Myocyte (in vitro differentiated cells): ENCODE measurements at regions not wholly inside any gene's neighbourhood (a gene's known extent, or its start where the extent isn't known, plus 50 kb on each side); places are given as distances from the start of the nearest gene placed in this dataset.
"Not testable (repeated sequence)": the region's sequence is repeated elsewhere in the genome, so short reads cannot be mapped to it uniquely, and the experiment has no call there.

Source experiments
- DNase-seq: peaks from one replicate; pipeline ENCODE4 v3.0.0-alpha.2; 2012; ENCODE audit warnings: low read depth

DNA sequence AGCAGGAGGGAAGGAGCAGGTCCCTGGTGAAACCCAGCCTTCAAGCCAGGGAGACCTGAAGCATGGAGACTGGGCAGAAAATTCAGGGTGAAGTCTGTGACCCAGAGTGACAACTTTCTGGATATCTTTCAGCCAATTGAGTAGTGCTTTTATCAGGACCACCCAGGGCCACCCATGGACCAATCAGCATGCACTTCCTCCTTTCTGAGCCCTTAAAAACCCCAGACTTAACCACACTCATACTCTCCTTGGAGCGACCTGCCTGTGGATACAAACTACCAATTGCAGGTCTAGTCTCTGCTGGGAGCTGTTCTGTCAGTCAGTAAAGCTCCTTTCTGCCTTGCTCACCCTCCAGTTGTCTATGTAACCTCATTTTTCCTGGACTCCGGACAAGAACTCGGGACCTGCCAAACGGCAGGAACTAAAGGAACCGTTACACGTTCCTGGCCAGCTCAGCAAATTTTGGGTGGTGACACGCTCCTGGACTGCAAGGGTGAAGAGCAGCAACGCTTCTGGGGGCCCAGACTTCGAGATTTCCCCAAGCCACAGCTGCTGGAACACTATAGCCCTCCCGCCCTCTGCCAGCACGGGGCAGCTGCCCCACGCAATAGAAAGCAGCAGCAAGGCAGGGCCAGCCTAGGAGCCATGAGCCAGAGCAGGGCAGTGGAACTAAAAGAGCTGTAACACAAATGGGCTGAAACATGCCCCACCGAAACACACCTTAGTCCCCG, 1183.4 kb downstream of the AMY1C start:
- no peak for DNase-seq

DNA sequence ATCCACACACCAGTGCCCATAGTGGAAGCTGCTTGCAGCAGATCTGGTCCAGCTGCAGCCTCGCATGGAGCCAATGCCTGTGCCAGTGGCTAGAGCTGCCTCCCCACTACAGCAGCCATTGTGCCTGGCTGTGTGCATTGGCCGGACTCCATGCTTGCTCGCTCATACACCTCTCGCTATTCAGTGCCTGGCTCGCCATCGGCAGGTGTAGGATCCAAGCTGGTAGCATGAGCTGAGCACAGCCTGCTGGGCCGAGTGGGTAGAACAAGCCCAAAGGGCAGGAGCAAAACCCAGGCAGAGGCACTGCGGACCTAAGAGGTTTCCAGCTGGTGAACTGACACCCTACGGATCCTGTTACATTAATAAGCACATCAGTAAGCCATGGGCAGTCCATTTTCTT, 1184.1 kb downstream of the AMY1C start:
- no peak for DNase-seq

DNA sequence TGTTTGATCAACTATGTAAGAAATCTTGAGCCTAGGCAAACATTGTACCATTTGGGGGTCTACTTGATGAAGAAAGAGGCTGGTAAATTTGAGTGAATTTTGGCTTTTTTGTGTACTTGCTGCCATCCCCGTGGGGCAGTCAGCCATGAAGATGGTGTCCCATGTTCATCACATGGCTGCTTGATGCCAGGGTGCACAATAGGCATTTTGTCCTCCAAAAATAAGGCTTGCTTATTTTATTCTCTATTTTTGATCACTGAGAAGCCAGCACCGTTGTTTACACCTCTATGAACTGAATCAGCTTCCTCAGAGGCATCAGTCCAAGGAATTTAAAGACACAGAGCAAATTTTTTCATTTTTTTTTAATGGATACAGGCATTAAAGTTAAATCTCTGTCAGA, 1195.7 kb downstream of the AMY1C start:
- DNase-seq: no peak

DNA sequence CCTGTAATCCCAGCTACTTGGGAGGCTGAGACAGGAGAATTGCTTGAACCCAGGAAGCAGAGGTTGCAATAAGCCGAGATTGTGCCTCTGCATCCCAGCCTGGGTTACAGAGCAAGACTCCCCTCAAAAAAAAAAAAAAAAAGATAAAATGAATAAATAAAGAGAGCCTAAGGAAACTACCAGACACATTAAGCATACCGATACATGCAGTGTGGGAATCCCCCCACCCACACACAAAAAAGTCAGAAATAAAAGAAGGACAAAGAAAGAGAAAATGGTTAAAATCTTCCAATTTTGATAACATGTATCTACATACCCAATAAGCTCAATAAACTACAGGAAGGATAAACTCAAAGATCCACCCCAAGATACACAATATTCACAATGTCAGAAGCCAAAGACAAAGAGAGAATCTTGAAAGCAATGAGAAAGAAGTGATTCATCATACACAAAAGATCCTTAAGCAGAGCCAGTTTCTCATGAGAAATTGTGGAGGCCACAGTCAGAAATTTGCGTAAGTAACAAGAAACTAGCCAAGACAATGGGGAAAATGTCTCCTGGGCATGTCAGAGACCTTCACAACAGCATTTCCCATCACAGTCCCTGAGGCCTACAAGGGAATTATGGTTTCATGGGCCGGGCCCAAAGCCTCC, 1197.0 kb downstream of the AMY1C start:
- no peak for DNase-seq

DNA sequence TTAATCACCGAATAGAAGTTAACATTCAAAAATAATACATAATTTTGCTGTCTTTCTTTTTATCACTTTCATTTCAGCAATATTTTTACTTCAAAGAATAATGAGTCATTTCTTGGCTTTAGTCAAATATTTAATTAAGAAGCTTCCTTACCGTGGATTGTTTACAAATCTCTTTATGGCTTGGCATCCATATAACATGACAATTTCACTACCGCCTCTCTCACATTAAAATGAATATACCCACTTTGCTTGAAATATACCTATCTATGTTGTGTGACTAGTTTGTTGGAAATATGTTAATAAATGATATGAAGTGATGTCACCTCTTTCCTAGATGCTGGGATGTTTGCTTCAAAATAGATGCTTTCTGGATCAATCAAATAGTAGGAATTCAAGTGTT, 1203.9 kb downstream of the AMY1C start:
- DNase-seq: no peak

DNA sequence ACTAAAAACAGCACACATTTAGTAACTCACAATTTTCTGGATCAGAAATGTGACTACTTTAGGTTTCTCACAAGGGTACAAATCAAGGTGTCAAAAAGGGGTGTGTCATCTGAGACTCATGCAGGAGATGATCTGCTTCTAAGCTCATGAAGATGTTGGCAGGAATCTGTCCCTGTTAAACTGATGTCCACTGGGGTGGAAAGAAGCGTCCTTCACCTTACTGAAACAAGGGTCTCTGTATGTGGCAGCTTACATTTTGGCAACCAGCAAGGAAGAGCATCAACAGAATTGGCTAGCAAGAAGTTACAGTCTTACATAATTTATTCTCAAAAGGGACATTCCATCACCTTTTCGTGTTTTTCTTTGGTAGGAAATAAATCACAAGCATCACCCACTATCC, 1223.8 kb downstream of the AMY1C start:
- DNase-seq: no peak

DNA sequence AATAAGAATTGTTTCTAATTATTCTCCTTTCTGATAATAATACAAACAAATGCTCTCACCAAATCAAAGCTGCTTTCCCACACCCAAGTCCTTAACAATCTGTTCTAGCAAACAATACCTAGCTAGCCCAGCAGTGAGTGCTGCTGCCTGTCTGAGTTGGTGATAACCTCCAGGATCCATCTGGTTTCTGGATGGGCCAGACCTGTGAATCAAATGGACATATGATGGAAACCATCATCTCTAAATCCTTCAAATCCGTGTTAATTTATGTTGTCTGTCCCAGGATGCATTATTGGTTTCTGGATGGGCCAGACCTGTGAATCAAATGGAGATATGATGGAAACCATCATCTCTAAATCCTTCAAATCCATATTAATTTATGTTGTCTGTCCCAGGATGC, 1230.0 kb downstream of the AMY1C start:
- no peak for DNase-seq

DNA sequence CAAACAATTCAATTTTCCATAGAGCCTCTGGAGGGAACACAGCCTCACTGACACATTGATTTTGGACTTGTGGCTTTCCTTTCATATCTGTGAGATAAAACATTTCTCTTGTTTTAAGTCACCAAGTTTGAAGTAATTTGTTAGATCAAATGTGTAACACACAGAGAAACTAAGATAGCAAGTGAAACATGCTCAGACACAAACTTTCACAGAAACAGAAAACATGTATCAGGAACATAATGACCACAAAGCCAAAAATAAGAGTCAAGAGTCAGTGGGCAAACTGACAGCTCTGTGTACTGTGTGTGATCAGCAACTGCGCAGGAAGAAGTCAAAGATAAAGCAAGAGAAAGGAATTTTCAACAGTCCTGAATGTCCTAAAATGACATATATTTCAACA, 1237.5 kb downstream of the AMY1C start:
- no peak for DNase-seq

DNA sequence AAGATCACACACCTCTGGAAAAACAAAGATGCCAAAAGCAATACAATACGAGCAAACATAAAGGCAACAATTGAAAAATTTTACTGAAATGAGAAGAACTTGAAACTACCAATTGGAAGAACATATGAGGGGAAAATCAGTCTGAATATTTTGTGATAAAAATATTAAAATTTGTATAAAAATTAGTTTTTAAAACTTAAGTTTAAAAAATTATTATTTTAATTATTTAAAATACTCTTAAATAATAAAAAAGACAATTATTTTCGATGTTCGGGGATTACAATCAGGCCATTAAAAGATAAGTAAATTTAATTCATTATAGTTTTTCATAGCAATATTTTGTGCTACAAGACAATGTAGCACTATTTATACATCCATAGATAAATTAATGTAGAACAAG, 1239.3 kb downstream of the AMY1C start:
- no peak for DNase-seq

DNA sequence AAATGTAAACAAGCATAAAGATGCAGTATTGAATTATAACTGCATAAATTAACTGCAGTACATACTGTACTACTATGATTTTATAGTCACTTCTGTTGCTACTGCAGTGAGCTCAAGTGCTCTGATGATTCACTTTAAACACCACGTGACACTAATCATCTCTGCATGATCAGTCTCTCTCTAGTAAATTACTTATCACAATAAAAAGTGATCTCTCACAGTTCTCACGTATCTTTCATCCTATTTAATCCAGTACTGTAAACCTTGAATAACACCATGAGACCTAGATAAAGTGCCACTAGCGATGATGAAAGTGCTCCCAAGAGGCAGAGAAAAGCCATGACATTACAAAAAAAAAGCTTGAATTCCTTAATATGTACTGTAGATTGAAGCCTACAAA, 1242.0 kb downstream of the AMY1C start:
- DNase-seq: no peak

DNA sequence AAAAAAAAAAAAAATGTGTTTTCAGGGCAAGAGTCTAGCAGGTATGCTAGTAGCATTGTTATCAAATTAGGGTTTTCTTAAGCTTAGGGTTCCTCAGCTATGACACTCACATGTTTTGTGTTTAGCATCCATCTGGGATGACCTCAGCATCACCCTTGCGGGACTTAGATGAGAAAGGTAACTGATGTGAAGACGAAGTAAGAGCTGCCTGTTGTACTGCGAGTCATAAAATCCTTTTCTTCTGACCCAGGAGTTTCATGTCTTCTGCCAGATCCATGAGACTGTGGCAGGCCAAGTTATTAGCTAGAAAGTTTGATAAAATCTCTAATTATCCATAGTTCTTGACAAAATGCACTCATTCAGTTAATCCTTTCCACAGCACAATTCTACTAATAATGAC, 1251.1 kb downstream of the AMY1C start:
- no peak for DNase-seq

DNA sequence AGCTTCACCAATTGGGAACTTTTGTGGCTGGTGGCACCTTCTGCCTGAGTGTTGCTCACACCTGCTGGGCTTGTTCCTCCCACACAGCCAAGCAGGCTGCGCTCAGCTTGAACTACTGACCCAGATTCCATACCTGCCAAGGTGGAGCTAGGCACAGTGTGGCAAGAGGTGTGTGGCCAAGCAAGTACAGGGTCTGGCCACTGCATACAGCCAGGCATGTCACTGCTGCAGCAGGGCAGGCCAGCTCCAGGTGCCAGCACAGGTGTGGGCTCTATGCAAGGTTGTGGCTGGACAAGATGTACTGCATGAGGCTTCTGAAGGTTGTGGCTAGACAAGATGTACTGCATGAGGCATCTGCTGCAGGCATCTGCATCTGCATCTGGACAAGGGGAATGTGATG, 1254.8 kb downstream of the AMY1C start:
- no peak for DNase-seq

DNA sequence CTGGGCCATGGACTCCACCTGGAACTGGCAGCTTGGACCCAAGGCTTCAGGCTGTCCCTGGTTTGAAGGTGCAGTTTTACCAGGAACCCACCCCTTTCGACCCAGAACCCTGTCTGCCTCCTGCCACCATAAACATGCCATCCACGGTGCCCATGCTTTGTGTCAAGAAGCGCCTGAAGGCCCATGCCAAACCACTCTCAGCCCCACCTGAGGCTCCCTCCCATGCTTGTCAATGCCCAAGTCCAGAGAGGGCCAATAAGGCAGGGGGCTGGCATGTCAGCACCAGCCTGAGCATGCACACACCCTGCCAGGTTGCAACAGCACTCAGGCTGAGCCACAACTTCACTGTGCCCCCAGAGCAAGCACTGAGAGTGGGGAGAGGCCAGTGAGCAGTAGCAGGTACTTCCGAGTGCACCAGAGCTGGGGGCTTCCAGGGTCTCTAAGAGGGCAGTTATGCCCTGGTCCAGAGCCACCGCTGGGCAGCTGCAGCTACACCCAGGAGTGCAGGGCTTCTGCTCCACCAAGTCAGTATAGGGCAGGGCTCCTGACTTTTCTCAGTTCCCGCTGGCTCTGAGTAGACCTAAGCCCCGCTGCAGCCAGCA, 1256.0 kb downstream of the AMY1C start:
- DNase-seq: no peak

DNA sequence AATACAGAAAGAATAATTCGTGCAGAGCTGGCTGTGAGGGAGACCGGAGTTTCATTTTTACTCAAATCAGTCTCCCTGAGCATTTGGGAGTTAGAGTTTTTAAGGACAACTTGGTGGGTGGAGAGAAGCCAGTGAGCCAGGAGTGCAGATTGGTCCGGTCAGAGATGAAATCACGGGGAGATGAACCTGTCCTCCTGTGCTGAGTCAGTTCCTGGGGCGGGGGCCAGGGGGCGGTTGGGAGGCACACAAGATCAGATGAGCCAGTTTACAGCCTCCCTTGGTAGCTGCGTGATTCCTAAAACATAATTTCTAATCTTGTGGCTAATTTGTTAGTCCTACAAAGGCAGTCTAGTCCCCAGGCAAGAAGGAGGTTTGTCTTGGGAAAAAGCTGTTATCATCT, 1267.9 kb downstream of the AMY1C start:
- no peak for DNase-seq

DNA sequence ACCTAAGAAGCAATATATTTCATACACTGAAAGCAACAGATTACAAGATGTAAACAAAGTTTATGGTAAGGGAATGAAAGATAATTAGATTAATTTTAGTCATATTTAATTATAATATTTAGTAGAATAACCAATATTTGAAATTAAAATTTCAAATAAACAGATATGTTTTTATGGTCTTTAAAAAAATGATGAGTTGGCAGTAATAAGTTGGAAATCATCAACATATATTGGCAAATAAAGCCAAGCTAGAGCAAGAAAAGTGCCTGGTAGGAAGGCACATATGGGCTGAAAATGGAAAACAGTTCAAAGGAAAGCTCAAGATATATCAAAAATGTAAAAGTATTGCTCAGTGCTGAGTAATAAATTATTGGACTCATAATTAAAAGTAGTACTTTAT, 1274.0 kb downstream of the AMY1C start:
- DNase-seq: no peak

DNA sequence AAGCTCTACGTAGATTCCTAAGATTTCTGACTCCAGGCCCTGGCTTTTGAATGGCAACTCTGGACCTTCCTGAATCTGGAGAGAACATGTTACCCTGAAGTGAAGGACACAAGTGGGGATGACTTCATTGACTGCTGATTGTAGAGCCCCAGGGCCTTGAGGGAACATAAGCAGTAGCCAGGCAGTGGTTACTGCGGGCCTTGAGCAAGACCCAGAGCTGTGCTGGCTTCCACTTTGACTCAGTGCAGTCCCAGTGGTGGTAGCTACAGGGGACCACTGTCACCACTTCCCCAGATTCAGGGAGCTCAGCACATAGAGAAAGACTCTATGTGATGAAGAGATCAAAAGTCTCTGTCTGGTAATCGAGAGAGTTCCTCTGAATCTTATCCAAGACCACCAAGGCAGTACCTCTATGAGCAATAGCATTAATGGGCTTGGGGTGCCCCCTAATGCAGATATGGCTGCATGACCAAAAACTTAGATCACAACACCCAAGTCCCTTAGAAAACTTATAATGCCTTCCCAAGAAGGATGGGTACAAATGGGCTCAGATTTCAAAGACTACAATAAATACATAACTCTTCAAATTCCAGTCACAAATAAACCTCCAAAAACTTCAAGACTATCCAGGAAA, 1278.3 kb downstream of the AMY1C start:
- DNase-seq: no peak

DNA sequence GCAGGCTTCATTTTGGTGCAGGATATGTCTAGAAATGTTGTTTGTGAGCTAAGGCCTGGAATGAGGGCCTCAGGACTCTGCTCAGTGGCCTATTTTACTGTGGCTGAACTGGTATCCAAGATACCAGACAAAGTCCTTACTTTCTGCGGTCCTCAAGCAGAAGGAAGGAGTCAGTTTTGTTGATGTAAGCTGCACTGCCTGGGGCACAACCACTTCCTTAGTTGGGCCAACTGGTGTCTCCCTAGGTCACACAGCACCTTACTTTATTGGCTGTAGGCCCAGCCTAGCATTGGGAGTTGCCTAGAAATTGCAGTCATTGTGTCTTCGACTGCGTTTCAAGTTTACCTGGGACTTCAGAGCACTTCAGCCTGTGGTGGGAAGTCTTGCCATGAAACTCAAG, 1322.7 kb downstream of the AMY1C start:
- DNase-seq: no peak

DNA sequence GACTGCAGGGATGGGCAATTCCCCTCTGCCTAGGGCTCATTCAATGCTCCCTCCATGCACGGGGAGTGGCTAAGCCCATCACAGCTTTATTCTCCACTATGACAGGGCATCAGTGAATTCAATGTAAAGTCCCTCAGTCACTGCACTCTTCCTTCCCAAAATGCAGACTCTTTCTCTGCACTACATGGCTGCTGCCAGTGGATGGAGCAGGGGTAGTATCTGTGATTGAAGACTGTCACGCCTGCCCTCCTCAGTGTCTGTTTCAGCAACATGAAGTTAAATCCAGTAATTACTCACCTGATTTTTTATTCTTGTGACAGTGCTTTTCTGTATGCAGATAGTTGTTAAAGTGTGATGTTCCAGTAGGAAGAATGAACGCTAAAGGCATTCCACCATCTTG, 1323.2 kb downstream of the AMY1C start:
- no peak for DNase-seq

DNA sequence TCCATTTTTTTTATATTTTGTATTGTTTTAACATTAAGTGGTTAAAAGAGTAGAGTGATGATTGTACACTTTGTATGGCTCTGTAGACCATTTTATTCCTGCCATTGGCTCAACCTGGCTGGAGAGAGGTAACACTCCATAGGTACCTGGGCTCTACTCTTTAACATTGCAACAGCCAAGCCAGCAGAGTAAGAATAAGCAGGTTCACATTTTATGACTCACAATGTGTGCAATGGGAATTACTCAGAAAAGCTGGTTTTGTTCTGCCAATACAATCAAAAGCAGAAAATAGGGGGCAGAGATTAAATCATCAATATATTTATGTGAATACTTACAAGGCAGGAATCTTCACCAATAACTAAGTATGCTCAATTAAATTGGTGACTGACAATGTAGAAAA, 1324.0 kb downstream of the AMY1C start:
- DNase-seq: no peak

DNA sequence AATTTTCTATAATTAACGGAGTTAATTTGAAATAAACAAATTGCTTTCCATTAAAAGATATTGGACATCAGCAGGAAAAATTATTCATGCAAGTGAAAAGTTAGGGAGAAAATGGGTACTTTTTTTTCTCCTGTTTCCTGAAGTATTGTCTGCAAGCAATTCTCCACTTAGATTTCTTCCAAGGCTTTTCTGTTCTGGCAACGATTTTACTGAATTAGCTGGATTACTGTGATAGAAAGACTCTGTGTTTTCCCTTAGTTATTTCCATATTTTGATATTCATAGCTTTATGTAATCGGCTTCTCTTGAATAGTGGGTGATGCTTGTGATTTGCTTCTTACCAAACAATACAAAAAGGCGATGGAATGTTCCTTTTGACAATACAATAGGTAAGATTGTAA, 1333.9 kb downstream of the AMY1C start:
- no peak for DNase-seq

DNA sequence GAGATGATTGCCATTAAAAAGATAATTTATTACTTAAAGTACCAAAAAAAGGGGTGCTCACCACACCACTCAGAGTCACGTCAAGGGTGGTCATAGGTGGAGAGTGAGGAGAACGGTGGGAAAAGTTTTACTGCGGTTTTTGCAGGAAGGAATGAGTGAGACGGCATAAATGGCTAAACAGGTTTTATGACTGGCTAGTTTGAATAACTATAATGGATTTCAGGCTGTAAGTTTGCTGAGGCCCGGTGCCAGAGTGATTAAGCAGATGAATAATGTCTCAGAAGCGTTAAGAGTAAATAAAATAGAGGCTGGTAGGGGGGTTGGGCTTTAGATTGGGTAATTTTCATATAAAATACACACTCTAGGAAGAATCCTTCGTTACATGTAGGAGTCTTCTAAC, 1337.8 kb downstream of the AMY1C start:
- DNase-seq: no peak

DNA sequence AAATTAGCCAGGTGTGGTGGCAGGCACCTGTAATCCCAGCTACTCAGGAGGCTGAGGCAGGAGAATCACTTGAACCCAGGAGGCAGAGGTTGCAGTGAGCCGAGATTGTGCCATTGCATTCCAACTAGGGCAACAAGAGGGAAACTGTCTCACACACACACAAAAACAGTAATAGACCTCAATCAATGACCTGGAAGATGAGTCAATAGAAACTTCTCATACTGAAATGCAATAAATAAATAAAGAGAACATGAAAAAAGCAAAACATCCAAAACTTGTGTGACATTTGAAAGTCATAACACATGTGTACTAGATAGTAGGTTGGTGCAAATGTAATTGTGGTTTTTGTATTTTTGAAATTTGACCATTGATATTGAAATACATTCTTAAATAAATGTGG, 1338.5 kb downstream of the AMY1C start:
- no peak for DNase-seq

DNA sequence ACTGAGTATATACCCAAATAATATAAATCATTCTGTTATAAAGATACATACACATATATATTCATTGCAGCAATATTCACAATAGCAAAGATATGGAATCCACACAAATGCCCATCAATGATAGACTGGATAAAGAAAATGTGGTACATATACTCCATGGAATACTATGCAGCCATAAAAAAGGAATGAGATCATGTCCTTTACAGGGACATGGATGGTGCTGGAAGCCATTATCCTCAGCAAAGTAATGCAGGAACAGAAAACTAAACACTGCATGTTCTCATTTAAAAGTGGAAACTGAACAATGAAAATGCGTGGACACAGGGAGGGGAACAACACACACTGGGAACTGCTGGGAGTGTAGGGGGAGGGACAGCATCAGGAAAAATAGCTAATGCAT, 1344.2 kb downstream of the AMY1C start:
- DNase-seq: not testable (repeated sequence)
